Neural progenitor cell (in vitro differentiated cells): ENCODE measurements at regions not wholly inside any gene's neighbourhood (a gene's known extent, or its start where the extent isn't known, plus 50 kb on each side); places are given as distances from the start of the nearest gene placed in this dataset.

Source experiments
- EZH2 ChIP-seq: fragments of 200-600 bp; sonication (generic); IDR thresholded peaks from 2 replicates; pipeline ENCODE4 v1.6.1; 2017; ENCODE audit warnings: antibody characterized with exemption, mild to moderate bottlenecking, moderate library complexity
- EZH2phosphoT487 ChIP-seq: fragments of 200-600 bp; sonication (generic); IDR thresholded peaks from 2 replicates; pipeline ENCODE4 v1.6.1; 2017; ENCODE audit warnings: antibody characterized with exemption
- TF ChIP-seq, protein P1 (sequence below): fragments of 200-600 bp; sonication (generic); IDR thresholded peaks from 2 replicates; pipeline ENCODE4 v1.5.1; 2017; ENCODE audit warnings: antibody characterized with exemption, mild to moderate bottlenecking

DNA sequence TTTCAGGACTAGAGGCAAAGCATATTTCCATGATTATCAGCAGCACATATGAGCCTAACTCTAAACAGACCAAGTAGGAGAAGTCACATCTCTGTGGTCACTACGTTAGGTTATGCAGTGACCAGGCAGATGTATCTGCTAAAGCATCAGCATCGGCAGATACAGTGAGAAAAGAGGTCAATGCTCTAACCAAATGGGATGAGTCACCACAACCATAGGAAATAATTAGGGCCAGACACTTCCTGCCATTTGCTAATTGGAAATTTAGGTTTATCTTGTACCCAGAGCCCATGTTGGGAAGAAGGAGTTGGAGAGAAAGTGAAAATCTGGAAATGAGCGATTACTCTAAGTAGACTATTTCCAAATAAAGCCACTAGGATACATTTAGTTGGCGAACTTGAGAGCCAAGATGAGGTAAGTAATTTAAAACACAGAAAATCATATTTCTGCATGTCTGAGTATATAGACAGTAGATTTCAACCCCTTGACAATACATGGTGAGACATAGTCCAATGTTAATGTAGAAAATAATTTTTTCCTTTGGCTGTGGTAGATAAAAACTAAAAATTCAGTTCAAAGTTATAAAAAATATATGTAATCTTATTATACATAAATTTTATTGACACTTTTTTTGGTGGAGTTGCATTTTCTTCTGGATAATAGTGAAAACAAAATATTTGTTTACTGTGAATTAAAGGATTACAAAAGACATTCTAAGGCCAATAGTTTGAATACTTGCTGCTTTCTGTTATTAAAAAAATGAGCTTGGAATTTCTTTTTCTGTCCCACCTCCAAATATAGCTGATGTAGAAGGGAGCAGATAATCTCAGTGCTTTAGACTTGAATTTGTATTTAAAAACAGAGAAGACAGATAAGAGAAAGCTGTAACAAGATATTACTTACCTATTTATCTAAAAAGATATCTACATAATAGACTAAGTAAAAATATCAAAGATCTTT lies 104.4 kb upstream of the CSNK1A1L start:
- TF ChIP-seq, protein P1, sequence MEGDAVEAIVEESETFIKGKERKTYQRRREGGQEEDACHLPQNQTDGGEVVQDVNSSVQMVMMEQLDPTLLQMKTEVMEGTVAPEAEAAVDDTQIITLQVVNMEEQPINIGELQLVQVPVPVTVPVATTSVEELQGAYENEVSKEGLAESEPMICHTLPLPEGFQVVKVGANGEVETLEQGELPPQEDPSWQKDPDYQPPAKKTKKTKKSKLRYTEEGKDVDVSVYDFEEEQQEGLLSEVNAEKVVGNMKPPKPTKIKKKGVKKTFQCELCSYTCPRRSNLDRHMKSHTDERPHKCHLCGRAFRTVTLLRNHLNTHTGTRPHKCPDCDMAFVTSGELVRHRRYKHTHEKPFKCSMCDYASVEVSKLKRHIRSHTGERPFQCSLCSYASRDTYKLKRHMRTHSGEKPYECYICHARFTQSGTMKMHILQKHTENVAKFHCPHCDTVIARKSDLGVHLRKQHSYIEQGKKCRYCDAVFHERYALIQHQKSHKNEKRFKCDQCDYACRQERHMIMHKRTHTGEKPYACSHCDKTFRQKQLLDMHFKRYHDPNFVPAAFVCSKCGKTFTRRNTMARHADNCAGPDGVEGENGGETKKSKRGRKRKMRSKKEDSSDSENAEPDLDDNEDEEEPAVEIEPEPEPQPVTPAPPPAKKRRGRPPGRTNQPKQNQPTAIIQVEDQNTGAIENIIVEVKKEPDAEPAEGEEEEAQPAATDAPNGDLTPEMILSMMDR = no peak
- TF ChIP-seq EZH2phosphoT487 (no peak), EZH2 (no peak)
